ENCODE measurements at regions not wholly inside any gene's neighbourhood (a gene's known extent, or its start where the extent isn't known, plus 50 kb on each side); places are given as distances from the start of the nearest gene placed in this dataset.

DNA sequence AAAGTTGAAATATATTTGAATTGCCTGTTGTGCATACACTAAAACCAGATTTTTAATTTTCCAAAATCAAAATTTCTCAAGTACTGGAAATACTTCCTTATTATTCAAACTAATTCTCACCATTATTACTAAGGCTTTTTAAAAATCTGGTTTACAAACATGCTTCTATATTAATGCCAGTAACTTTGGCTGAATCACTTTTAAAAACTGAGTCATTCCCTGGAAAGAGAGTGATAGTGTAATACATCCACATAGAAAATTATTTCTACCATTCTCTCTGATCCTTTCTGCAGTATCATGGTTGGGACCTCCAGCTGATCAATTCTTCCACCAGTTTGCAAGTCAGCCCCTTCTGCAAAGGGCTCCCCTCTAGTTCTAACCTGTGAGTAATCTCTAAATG, 165.3 kb upstream of the FAM241A start:
- DNase-seq (ENCODE audit: low spot score), result no peak
- Histone ChIP-seq H3K27ac (ENCODE audit: low read depth in 1 of 2, low read length in 2 of 2) (no peak overlapping the region), H3K9ac (ENCODE audit: low read depth in 1 of 2, low read length in 2 of 2) (no peak overlapping the region), H3K36me3 (ENCODE audit: control insufficient read depth in 4 of 4, insufficient read depth in 3 of 4, low read depth in 1 of 4, low read length in 3 of 4) (no peaks in the 10 kb centered on the region), H3K27me3 (ENCODE audit: control insufficient read depth in 4 of 4, insufficient read depth in 4 of 4, low read length in 3 of 4) (peaks cover 0 to 5% (median 1%) of the 10 kb centered on the region in 4 donors), H3K4me3 (ENCODE audit: low read depth in 1 of 3, low read length in 3 of 3) (no peak overlapping the region), H3K9me3 (ENCODE audit: control insufficient read depth in 4 of 4, low read length in 3 of 4) (peaks cover 0 to 4% (median 2%) of the 10 kb centered on the region in 4 donors), H3K4me1 (ENCODE audit: control insufficient read depth in 4 of 4, insufficient read depth in 4 of 4, low read length in 3 of 4) (peaks cover 0 to 1% (median 0%) of the 10 kb centered on the region in 4 donors)
- TF ChIP-seq, protein P1, sequence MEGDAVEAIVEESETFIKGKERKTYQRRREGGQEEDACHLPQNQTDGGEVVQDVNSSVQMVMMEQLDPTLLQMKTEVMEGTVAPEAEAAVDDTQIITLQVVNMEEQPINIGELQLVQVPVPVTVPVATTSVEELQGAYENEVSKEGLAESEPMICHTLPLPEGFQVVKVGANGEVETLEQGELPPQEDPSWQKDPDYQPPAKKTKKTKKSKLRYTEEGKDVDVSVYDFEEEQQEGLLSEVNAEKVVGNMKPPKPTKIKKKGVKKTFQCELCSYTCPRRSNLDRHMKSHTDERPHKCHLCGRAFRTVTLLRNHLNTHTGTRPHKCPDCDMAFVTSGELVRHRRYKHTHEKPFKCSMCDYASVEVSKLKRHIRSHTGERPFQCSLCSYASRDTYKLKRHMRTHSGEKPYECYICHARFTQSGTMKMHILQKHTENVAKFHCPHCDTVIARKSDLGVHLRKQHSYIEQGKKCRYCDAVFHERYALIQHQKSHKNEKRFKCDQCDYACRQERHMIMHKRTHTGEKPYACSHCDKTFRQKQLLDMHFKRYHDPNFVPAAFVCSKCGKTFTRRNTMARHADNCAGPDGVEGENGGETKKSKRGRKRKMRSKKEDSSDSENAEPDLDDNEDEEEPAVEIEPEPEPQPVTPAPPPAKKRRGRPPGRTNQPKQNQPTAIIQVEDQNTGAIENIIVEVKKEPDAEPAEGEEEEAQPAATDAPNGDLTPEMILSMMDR (IDR thresholded peaks at IDR 0.05; ENCODE audit: low read depth, low read length, missing input control), result no peak
- TF ChIP-seq, protein P2, sequence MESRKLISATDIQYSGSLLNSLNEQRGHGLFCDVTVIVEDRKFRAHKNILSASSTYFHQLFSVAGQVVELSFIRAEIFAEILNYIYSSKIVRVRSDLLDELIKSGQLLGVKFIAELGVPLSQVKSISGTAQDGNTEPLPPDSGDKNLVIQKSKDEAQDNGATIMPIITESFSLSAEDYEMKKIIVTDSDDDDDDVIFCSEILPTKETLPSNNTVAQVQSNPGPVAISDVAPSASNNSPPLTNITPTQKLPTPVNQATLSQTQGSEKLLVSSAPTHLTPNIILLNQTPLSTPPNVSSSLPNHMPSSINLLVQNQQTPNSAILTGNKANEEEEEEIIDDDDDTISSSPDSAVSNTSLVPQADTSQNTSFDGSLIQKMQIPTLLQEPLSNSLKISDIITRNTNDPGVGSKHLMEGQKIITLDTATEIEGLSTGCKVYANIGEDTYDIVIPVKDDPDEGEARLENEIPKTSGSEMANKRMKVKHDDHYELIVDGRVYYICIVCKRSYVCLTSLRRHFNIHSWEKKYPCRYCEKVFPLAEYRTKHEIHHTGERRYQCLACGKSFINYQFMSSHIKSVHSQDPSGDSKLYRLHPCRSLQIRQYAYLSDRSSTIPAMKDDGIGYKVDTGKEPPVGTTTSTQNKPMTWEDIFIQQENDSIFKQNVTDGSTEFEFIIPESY (IDR thresholded peaks at IDR 0.05), result no peak
- TF ChIP-seq FOXA2 (IDR thresholded peaks at IDR 0.05), result no peak
- TF ChIP-seq, protein P3, sequence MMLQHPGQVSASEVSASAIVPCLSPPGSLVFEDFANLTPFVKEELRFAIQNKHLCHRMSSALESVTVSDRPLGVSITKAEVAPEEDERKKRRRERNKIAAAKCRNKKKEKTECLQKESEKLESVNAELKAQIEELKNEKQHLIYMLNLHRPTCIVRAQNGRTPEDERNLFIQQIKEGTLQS (IDR thresholded peaks at IDR 0.05), result no peak
- TF ChIP-seq RXRA (IDR thresholded peaks at IDR 0.05), result no peak
- TF ChIP-seq YY1 (IDR thresholded peaks at IDR 0.05), result no peak
- no peak for TF ChIP-seq TAF1 (conservative IDR thresholded peaks at IDR 0.05)
- no peak for TF ChIP-seq SP1 (IDR thresholded peaks at IDR 0.05)
- TF ChIP-seq, protein P4, sequence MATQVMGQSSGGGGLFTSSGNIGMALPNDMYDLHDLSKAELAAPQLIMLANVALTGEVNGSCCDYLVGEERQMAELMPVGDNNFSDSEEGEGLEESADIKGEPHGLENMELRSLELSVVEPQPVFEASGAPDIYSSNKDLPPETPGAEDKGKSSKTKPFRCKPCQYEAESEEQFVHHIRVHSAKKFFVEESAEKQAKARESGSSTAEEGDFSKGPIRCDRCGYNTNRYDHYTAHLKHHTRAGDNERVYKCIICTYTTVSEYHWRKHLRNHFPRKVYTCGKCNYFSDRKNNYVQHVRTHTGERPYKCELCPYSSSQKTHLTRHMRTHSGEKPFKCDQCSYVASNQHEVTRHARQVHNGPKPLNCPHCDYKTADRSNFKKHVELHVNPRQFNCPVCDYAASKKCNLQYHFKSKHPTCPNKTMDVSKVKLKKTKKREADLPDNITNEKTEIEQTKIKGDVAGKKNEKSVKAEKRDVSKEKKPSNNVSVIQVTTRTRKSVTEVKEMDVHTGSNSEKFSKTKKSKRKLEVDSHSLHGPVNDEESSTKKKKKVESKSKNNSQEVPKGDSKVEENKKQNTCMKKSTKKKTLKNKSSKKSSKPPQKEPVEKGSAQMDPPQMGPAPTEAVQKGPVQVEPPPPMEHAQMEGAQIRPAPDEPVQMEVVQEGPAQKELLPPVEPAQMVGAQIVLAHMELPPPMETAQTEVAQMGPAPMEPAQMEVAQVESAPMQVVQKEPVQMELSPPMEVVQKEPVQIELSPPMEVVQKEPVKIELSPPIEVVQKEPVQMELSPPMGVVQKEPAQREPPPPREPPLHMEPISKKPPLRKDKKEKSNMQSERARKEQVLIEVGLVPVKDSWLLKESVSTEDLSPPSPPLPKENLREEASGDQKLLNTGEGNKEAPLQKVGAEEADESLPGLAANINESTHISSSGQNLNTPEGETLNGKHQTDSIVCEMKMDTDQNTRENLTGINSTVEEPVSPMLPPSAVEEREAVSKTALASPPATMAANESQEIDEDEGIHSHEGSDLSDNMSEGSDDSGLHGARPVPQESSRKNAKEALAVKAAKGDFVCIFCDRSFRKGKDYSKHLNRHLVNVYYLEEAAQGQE (IDR thresholded peaks at IDR 0.05), result no peak
- TF ChIP-seq JUND (IDR thresholded peaks at IDR 0.05), result no peak
- no peak for TF ChIP-seq RAD21 (IDR thresholded peaks at IDR 0.05)
- no peak for TF ChIP-seq FOXA1 (IDR thresholded peaks at IDR 0.05)
- no peak for TF ChIP-seq HNF4A (conservative IDR thresholded peaks at IDR 0.05)
- no peak for TF ChIP-seq EGR1 (IDR thresholded peaks at IDR 0.05; ENCODE audit: low read depth in 2 of 2)
- no peak for TF ChIP-seq HNF4G (IDR thresholded peaks at IDR 0.05)

DNA sequence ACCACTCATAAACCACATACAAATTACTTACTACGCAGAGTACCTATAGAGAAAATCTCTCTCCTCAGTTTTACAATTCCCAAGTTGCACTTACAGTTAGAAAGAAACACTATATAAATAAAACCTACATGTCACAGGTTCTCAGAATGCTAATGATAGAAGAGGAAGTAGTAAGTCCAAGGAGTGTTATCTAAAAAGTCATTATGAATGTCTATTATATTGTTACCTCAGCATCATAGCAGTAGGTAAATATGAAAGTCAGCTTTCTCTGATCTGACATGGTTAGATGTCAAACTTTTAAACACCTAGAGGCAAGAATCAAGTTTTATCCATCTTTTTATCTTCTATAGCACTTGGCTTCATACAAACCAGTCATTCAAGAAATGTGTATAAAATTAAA, 163.2 kb upstream of the FAM241A start:
- WGBS, result 85% methylated on average over 1 of the region's 1 CpG
- Histone ChIP-seq H3K4me1 (ENCODE audit: control insufficient read depth in 4 of 4, insufficient read depth in 4 of 4, low read length in 3 of 4) (peaks cover 0 to 1% (median 0%) of the 10 kb centered on the region in 4 donors), H3K27me3 (ENCODE audit: control insufficient read depth in 4 of 4, insufficient read depth in 4 of 4, low read length in 3 of 4) (peaks cover 0 to 5% (median 2%) of the 10 kb centered on the region in 4 donors), H3K36me3 (ENCODE audit: control insufficient read depth in 4 of 4, insufficient read depth in 3 of 4, low read depth in 1 of 4, low read length in 3 of 4) (no peaks in the 10 kb centered on the region), H3K27ac (ENCODE audit: low read depth in 1 of 2, low read length in 2 of 2) (no peak overlapping the region), H3K9ac (ENCODE audit: low read depth in 1 of 2, low read length in 2 of 2) (no peak overlapping the region), H3K9me3 (ENCODE audit: control insufficient read depth in 4 of 4, low read length in 3 of 4) (peaks cover 0 to 1% (median 0%) of the 10 kb centered on the region in 4 donors), H3K4me3 (ENCODE audit: low read depth in 1 of 3, low read length in 3 of 3) (no peak overlapping the region)
- TF ChIP-seq EGR1 (IDR thresholded peaks at IDR 0.05; ENCODE audit: low read depth in 2 of 2) (no peak), GABPA (IDR thresholded peaks at IDR 0.05 in 1 of 2, conservative IDR thresholded peaks at IDR 0.05 in 1 of 2) (no peak), HNF4A (conservative IDR thresholded peaks at IDR 0.05) (no peak), FOXA1 (IDR thresholded peaks at IDR 0.05) (no peak), FOXA2 (IDR thresholded peaks at IDR 0.05) (no peak), NR2F2 (IDR thresholded peaks at IDR 0.05) (no peak), SP1 (IDR thresholded peaks at IDR 0.05) (no peak), TAF1 (conservative IDR thresholded peaks at IDR 0.05) (no peak), HNF4G (IDR thresholded peaks at IDR 0.05) (no peak)
- TF ChIP-seq, protein P2 (IDR thresholded peaks at IDR 0.05), result no peak
- TF ChIP-seq, protein P4 (IDR thresholded peaks at IDR 0.05), result no peak
- TF ChIP-seq, protein P5, sequence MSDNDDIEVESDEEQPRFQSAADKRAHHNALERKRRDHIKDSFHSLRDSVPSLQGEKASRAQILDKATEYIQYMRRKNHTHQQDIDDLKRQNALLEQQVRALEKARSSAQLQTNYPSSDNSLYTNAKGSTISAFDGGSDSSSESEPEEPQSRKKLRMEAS (IDR thresholded peaks at IDR 0.05), result no peak
- no peak for DNase-seq (ENCODE audit: low spot score)

Data from liver (tissue), 8 donors.